SK-N-SH (cell line): ENCODE measurements at regions not wholly inside any gene's neighbourhood (a gene's known extent, or its start where the extent isn't known, plus 50 kb on each side); places are given as distances from the start of the nearest gene placed in this dataset.

Experiments
- ELF1 ChIP-seq: IDR thresholded peaks from 2 replicates; pipeline ENCODE4 v1.4.0; 2012
- MXI1 ChIP-seq: IDR thresholded peaks from 2 replicates; pipeline ENCODE4 v1.6.1; 2012; ENCODE audit warnings: mild to moderate bottlenecking, low read depth, low read length, improper control_type of control experiment
- POLR2AphosphoS5 ChIP-seq: IDR thresholded peaks from 2 replicates; pipeline ENCODE4 v1.6.1; 2012; ENCODE audit warnings: low read depth, low read length
- TAF1 ChIP-seq: IDR thresholded peaks from 2 replicates; pipeline ENCODE4 v1.6.1; 2012; ENCODE audit warnings: low read depth, mild to moderate bottlenecking, low read length, moderate library complexity, borderline replicate concordance
- TF ChIP-seq, protein P1 (sequence below): IDR thresholded peaks from 2 replicates; pipeline ENCODE4 v1.6.1; 2012; ENCODE audit warnings: mild to moderate bottlenecking, low read depth, low read length, moderate library complexity
- TF ChIP-seq, protein P2 (sequence below): fragments of 200-600 bp; sonication (generic); IDR thresholded peaks from 2 replicates; pipeline ENCODE4 v1.6.1; 2017; ENCODE audit warnings: antibody characterized with exemption, mild to moderate bottlenecking, moderate library complexity

- TF ChIP-seq, protein P1, sequence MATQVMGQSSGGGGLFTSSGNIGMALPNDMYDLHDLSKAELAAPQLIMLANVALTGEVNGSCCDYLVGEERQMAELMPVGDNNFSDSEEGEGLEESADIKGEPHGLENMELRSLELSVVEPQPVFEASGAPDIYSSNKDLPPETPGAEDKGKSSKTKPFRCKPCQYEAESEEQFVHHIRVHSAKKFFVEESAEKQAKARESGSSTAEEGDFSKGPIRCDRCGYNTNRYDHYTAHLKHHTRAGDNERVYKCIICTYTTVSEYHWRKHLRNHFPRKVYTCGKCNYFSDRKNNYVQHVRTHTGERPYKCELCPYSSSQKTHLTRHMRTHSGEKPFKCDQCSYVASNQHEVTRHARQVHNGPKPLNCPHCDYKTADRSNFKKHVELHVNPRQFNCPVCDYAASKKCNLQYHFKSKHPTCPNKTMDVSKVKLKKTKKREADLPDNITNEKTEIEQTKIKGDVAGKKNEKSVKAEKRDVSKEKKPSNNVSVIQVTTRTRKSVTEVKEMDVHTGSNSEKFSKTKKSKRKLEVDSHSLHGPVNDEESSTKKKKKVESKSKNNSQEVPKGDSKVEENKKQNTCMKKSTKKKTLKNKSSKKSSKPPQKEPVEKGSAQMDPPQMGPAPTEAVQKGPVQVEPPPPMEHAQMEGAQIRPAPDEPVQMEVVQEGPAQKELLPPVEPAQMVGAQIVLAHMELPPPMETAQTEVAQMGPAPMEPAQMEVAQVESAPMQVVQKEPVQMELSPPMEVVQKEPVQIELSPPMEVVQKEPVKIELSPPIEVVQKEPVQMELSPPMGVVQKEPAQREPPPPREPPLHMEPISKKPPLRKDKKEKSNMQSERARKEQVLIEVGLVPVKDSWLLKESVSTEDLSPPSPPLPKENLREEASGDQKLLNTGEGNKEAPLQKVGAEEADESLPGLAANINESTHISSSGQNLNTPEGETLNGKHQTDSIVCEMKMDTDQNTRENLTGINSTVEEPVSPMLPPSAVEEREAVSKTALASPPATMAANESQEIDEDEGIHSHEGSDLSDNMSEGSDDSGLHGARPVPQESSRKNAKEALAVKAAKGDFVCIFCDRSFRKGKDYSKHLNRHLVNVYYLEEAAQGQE = no peak
- TF ChIP-seq, protein P2, sequence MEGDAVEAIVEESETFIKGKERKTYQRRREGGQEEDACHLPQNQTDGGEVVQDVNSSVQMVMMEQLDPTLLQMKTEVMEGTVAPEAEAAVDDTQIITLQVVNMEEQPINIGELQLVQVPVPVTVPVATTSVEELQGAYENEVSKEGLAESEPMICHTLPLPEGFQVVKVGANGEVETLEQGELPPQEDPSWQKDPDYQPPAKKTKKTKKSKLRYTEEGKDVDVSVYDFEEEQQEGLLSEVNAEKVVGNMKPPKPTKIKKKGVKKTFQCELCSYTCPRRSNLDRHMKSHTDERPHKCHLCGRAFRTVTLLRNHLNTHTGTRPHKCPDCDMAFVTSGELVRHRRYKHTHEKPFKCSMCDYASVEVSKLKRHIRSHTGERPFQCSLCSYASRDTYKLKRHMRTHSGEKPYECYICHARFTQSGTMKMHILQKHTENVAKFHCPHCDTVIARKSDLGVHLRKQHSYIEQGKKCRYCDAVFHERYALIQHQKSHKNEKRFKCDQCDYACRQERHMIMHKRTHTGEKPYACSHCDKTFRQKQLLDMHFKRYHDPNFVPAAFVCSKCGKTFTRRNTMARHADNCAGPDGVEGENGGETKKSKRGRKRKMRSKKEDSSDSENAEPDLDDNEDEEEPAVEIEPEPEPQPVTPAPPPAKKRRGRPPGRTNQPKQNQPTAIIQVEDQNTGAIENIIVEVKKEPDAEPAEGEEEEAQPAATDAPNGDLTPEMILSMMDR = no peak
- no peak for TF ChIP-seq TAF1
- TF ChIP-seq MXI1 = no peak
- TF ChIP-seq ELF1 = no peak
- TF ChIP-seq POLR2AphosphoS5 = no peak
Measured at GRCh38 chr6:165974817-165975216, 192.8 kb downstream of the TBXT start.
